ENCODE measurements at regions not wholly inside any gene's neighbourhood (a gene's known extent, or its start where the extent isn't known, plus 50 kb on each side); places are given as distances from the start of the nearest gene placed in this dataset.

DNA sequence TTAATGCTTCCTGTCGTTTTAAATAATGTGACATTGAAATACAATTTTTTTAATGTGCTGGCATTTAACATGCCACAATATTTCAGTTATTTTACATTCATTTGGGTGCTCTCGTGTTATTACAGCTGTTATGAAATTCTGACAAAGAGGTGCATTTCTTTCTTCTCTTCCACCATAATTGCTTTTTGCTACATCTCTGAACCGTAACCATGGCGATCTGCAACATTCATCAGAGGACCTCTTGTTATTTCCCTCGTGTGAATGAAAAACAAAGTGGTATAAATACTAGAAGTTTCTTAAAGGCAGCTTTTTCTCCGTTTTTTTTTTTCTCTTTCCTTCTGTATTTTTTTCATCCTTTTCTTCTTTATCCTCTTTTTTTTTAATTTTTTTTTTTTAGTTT is 316.4 kb downstream of the MCTP2 start (continued):
- TF ChIP-seq, protein P1, sequence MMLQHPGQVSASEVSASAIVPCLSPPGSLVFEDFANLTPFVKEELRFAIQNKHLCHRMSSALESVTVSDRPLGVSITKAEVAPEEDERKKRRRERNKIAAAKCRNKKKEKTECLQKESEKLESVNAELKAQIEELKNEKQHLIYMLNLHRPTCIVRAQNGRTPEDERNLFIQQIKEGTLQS (IDR thresholded peaks at IDR 0.05; ENCODE audit: insufficient read depth, low read depth, low read length), result no peak
- TF ChIP-seq SP1 (IDR thresholded peaks at IDR 0.05; ENCODE audit: low read depth, low read length), result no peak

Measured in H1 (cell line).